ENCODE measurements at regions not wholly inside any gene's neighbourhood (a gene's known extent, or its start where the extent isn't known, plus 50 kb on each side); places are given as distances from the start of the nearest gene placed in this dataset.

- TF ChIP-seq POLR2A (IDR thresholded peaks at IDR 0.05) (no peak), CTCF (IDR thresholded peaks at IDR 0.05) (no peak), POLR2AphosphoS5 (IDR thresholded peaks at IDR 0.05) (no peak)
- no peaks in the 10 kb centered on the region for H3K27me3 ChIP-seq
Observed at GRCh38 chr2:145257931-145258330, 738.0 kb upstream of the ZEB2 start.

GRCh38 chr2:145256551-145256950, 736.6 kb upstream of the ZEB2 start:
- H3K27ac ChIP-seq, result no peak overlapping the region
- no peak for DNase-seq (ENCODE audit: low spot score in 2 of 2)
- H3K4me3 ChIP-seq, result no peak overlapping the region
- TF ChIP-seq CTCF (IDR thresholded peaks at IDR 0.05) (no peak), POLR2A (IDR thresholded peaks at IDR 0.05) (no peak), POLR2AphosphoS5 (IDR thresholded peaks at IDR 0.05) (no peak)
- H3K4me1 ChIP-seq, result no peaks in the 10 kb centered on the region
- no peaks in the 10 kb centered on the region for H3K27me3 ChIP-seq
- no peaks in the 10 kb centered on the region for H3K9me3 ChIP-seq
- intact Hi-C loops (cut with DNase I; ENCODE audit: low total_unique reads), result no loop called here
- no peaks in the 10 kb centered on the region for H3K36me3 ChIP-seq

More at GRCh38 chr2:145257931-145258330, 738.0 kb upstream of the ZEB2 start:
- no peaks in the 10 kb centered on the region for H3K4me1 ChIP-seq
- intact Hi-C loops (cut with DNase I; ENCODE audit: low total_unique reads), result no loop called here
- DNase-seq (ENCODE audit: low spot score in 2 of 2), result no peak
- H3K4me3 ChIP-seq, result no peak overlapping the region
- H3K9me3 ChIP-seq, result no peaks in the 10 kb centered on the region
- H3K27ac ChIP-seq, result no peak overlapping the region
- H3K36me3 ChIP-seq, result no peaks in the 10 kb centered on the region

GRCh38 chr2:145254291-145254690, 734.4 kb upstream of the ZEB2 start:
- no peaks in the 10 kb centered on the region for H3K27me3 ChIP-seq
- no peaks in the 10 kb centered on the region for H3K9me3 ChIP-seq
- H3K4me1 ChIP-seq, result no peaks in the 10 kb centered on the region
- DNase-seq (ENCODE audit: low spot score in 2 of 2), result no peak
- intact Hi-C loops (cut with DNase I; ENCODE audit: low total_unique reads), result no loop called here
- no peak overlapping the region for H3K4me3 ChIP-seq
- TF ChIP-seq CTCF (IDR thresholded peaks at IDR 0.05) (no peak), POLR2AphosphoS5 (IDR thresholded peaks at IDR 0.05) (no peak), POLR2A (IDR thresholded peaks at IDR 0.05) (no peak)
- no peaks in the 10 kb centered on the region for H3K36me3 ChIP-seq
- no peak overlapping the region for H3K27ac ChIP-seq

- TF ChIP-seq POLR2AphosphoS5 (IDR thresholded peaks at IDR 0.05), result no peak
- no peak for TF ChIP-seq CTCF (IDR thresholded peaks at IDR 0.05)
- TF ChIP-seq POLR2A (IDR thresholded peaks at IDR 0.05), result no peak
- no peak overlapping the region for H3K27ac ChIP-seq
- no peaks in the 10 kb centered on the region for H3K27me3 ChIP-seq
- DNase-seq (ENCODE audit: low spot score in 2 of 2), result no peak
- no peak overlapping the region for H3K4me3 ChIP-seq
- no peaks in the 10 kb centered on the region for H3K9me3 ChIP-seq
- H3K4me1 ChIP-seq, result no peaks in the 10 kb centered on the region
- H3K36me3 ChIP-seq, result no peaks in the 10 kb centered on the region
- intact Hi-C loops (cut with DNase I; ENCODE audit: low total_unique reads), result no loop called here
Observed at GRCh38 chr2:145253492-145253891, 733.6 kb upstream of the ZEB2 start.

GRCh38 chr2:145245268-145245870, 725.5 kb upstream of the ZEB2 start:
- intact Hi-C loops (cut with DNase I; ENCODE audit: low total_unique reads), result no loop called here
- no peaks in the 10 kb centered on the region for H3K27me3 ChIP-seq
- no peaks in the 10 kb centered on the region for H3K4me1 ChIP-seq
- TF ChIP-seq CTCF (IDR thresholded peaks at IDR 0.05), result no peak
- no peak for TF ChIP-seq POLR2AphosphoS5 (IDR thresholded peaks at IDR 0.05)
- TF ChIP-seq POLR2A (IDR thresholded peaks at IDR 0.05), result no peak
- DNase-seq (ENCODE audit: low spot score in 2 of 2), result no peak
- no peaks in the 10 kb centered on the region for H3K9me3 ChIP-seq
- H3K27ac ChIP-seq, result no peak overlapping the region
- H3K36me3 ChIP-seq, result no peaks in the 10 kb centered on the region
- H3K4me3 ChIP-seq, result no peak overlapping the region
